Activated T-cell treated with anti-CD3 and anti-CD28 coated beads for 48 hours (primary cell): ENCODE measurements at regions not wholly inside any gene's neighbourhood (a gene's known extent, or its start where the extent isn't known, plus 50 kb on each side); places are given as distances from the start of the nearest gene placed in this dataset.
"Not testable (repeated sequence)": the region's sequence is repeated elsewhere in the genome, so short reads cannot be mapped to it uniquely, and the experiment has no call there.

ENCODE experiments used
- DNase-seq: peaks from one replicate; pipeline ENCODE4 v3.0.0-alpha.2; 2020; ENCODE audit warnings: low read depth

GRCh38 chr2:395886-396285 lies 108.0 kb upstream of the ALKAL2 start:
- no peak for DNase-seq

DNA sequence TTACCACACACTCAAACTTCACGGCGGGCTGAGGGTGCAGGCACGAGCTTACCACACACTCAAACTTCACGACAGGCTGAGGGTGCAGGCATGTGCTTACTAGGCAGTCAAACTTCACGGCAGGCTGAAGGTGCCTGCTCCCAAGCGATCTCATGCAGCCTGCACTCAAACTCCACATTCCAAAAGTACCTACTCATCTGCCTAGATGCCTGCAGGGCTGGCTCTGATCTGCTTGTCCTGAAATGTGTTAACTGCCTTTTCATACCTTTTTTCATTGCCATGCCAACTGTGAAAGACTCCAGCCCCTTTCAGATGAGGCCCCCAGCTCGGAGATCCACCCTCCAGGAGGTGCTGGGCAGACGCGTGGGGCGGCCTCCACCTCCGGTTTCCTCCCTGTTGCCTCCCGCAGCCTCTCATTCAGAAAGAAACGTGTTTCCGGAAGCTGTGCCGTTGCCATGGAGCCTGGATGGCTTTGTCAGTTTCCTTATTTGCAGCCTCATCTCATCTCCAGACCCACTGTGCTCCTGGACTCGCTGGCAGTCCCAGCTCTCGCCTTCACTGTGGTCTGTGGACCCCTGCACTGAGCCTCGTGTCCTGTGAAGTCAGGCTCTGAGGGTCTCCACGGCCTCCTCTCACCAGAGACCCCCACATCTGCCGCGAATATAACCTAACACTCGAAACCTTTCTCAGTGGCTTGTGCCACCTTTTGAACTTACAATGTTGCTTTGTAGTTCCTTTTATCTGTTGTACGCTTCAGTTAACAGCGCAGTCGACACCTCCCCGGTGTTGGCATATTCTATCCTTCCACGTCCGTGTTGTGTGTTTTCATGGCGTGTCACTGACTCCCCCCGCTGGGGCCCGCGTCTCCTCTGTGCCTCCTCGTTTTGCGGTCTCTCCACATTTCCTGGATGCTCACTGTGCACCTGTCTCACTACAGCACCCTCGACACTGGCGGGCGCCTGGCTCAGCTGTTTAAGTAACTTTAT lies 106.1 kb upstream of the ALKAL2 start:
- DNase-seq = peak; percentile 43

- DNase-seq = no peak
These were observed 105.0 kb upstream of the ALKAL2 start for GRCh38 chr2:392926-393280.

DNA sequence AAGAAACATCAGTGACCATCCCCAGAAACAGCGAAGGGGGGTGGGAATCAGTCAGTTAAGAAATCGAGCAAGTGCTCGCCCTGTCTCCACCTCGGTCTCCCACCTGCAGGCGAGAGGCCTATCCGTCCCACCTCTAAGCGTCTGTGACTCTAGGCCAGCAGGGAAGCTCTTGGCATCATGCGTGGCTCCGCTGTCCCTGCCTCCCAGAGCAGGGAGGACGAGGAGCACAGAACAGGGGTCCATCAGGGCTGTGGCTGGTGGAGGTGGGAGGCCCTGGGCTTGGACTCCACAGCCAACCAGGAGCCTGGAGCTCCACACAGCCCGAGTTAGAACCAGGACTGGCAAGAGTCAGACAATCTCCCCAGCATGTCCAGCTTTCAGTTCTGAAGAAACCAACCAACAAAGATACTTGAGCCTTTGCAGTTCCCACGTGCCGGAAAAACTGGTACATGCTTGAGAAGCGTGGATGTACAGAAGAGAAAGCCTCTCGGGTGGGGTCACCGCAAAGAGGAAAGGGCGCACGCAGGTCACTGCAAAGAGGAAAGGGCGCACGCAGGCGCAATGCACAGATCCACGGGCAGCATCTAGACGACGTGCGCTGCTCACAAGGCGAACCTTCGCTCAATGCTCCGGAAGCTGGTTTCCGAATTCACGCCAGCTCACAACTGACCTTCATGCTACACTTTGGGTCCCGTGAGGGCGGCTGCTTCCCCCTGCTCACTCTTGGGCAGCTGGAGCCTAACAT lies 104.5 kb upstream of the ALKAL2 start:
- DNase-seq = no peak

DNA sequence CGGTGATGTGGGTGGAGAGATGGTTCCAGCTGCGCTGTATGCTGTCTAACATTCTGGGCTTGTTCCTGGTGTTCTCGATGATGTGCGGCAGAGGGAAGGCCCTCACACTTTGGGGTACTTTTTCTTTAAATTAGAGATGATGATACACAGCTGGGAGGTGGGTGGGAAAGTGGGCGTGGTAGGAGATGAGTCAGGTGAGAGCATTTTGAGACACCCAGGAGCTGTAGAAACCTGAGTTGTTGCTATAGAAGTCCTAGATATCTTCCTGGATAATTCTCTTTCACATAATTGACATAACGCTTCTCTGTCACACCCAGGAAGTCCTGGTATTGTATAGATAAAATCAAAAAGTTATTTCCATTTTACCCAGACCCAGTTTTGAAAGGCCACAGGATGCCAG lies 103.8 kb upstream of the ALKAL2 start:
- DNase-seq = no peak

GRCh38 chr2:390959-391358 lies 103.1 kb upstream of the ALKAL2 start:
- DNase-seq = no peak

GRCh38 chr2:389985-390384 lies 102.1 kb upstream of the ALKAL2 start:
- not testable (repeated sequence) for DNase-seq

GRCh38 chr2:388752-389151 lies 100.9 kb upstream of the ALKAL2 start:
- not testable (repeated sequence) for DNase-seq

DNA sequence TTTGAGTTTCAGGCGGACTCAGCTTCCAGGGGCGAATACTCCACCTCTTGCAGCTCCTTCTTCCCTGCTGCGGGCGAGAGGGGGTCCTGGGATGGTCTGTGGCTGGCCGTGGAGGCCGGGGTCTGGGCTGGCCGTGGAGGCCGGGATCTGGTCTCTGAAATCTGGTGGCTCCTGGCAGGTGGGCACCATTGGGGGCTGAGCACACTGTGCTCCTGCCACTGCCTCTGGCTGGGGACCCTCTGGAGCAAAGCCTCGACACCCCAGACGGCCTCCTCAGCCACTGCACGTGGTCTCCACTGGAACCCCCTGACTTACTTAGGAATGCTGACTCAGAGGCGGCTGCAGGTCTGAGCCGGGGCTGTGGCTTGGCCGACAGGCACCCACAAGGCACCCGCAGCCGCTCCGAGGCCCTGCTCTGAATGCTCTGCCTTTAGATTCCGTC lies 100.1 kb upstream of the ALKAL2 start:
- no peak for DNase-seq

DNA sequence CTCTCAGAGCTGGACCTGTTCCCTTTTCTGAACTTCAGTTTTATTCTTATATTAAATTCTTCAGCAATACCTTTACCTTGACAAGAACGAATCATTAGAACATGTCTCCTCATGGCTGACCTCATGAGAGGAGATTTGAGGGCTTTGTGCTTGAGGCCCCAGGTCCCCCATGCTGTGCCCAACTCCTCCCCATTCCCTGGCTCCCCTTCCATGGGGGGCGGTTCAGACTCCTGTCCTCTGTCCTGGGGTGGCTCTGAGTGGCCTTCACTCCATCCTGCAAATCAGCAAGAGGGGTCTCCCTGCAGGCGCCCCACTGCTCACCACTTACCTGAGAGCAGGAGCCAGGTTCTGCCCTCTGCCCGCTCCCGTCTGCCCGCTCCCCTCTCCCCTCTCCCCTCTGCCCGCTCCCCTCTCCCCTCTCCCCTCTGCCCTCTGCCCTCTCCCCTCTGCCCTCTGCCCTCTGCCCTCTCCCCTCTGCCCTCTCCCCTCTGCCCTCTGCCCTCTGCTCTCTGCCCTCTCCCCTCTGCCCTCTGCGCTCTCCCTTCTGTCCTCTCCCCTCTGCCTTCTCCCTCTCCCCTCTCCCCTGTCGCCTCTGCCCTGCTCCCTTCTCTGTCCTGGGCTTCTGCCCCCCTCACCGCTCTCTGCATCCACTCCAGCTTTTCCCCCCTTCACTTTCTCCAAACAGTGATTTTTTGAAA lies 98.7 kb upstream of the ALKAL2 start:
- no peak for DNase-seq

GRCh38 chr2:385785-386184 lies 97.9 kb upstream of the ALKAL2 start:
- no peak for DNase-seq

DNA sequence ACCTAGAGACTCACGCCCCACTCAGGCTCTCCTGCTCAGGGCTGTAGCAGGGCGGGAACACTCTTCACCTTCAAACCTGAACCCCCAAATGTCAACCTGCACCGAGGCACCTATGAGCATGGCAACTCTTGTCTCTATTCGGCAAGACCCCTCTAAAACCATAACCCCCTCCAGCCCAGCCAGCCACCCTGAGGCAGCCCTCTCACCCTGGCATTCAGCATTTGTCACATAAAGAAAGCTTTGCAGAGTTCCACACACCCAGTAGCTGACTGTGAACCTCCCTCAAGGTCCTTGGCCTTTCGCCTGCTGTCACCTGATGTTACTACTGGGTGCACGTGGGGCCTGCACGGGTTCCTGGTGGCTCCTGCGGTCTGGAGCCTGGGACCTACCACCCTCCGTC lies 97.2 kb upstream of the ALKAL2 start:
- DNase-seq = no peak

- DNase-seq = no peak
These were observed 96.0 kb upstream of the ALKAL2 start for GRCh38 chr2:383888-384287.

DNA sequence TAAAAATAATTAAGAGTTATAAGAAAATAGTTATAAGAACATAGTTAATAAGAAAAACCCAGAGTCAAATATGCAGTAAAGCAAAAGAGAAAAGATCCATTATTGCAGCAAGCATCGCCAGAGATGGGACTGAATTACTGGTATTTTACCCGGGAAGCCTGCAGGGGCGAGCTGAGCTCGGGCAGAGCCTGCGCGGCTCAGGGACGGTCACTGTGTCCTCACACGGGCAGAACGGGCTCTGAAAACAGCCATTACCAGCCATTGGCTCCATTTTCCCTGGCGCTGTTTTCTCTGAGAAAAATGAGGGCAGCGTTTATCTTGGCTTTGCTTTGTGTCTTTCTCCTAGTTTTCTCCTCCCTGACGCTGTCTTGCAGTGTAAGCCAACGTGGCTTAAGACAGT lies 95.3 kb upstream of the ALKAL2 start:
- DNase-seq = no peak

- DNase-seq = no peak
These were observed 94.8 kb upstream of the ALKAL2 start for GRCh38 chr2:382728-383022.

- no peak for DNase-seq
These were observed 94.2 kb upstream of the ALKAL2 start for GRCh38 chr2:381941-382727.

DNA sequence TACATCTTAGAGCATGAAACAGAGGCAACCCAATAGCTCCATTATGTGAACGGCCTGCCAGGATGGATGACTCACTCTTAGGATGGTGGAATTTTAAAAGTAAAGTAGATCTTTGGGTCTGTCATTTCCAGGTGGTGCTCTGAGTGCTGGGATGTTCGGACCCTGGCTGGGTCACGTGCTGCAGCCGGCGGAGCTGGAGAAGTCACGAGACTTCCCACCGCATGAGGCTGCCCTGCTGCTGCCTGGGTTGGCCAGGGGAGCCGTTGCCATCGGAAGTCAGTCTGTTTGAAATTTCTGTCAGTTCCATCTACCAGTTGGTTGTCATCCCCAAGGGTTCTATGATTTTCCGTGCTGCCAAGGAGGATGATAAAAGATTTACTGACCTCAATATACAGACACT lies 93.3 kb upstream of the ALKAL2 start:
- no peak for DNase-seq

GRCh38 chr2:380772-381171 lies 92.9 kb upstream of the ALKAL2 start:
- no peak for DNase-seq

GRCh38 chr2:380221-380620 lies 92.3 kb upstream of the ALKAL2 start:
- DNase-seq = no peak

GRCh38 chr2:379778-380177 lies 91.9 kb upstream of the ALKAL2 start:
- no peak for DNase-seq

- no peak for DNase-seq
These were observed 90.5 kb upstream of the ALKAL2 start for GRCh38 chr2:378364-378763.

DNA sequence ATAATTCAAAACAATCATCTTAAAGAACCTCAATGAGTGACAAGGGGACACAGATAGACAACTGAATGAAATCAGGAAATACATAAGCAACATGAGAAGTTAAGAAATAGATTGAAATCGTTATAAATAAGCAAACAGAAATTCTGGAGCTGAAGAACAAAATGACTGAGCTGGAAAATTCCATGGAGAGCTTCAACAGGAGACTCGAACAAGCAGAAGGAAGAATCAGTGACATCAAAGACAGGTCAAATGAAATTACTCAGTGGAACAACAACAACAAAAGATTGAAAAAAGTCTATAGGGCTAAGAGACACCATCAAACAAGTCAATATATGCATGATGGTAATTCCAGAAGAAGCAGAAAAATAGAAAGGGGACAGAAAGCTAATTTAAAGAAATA lies 89.5 kb upstream of the ALKAL2 start:
- DNase-seq = no peak
